Esophagus mucosa (tissue), 1 donor: ENCODE measurements at regions not wholly inside any gene's neighbourhood (a gene's known extent, or its start where the extent isn't known, plus 50 kb on each side); places are given as distances from the start of the nearest gene placed in this dataset.
"Not testable (repeated sequence)": the region's sequence is repeated elsewhere in the genome, so short reads cannot be mapped to it uniquely, and the experiment has no call there.

Experiments used
- ATAC-seq: fragments of 200-7000 bp; cut with Tn5 transposase; one replicate; pipeline ENCODE4 v1.9.1; 2020
- donor health status: DM: yes; HTN: yes; CAD: no.

GRCh38 chr2:167675906-167676305 is 571.5 kb downstream of the STK39 start:
- ATAC-seq = no peak

DNA sequence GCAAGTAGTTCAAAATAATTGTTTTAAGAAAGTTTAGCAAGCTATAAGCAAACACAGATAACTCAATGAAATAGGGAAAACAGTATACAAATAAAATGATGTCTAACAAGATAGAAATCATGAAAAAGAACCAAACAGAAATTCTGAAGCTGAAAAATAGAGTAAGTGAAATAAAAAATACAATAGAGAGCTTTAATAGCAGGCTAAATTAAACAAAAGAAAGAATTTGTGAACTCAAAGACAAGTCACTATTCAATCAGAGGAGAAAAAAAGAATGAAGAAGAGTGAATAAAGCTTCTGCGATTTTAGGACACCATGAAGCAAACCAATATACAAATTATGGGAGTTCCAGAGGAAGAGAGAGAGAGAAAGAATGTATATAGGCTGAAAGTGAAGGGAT is 576.8 kb downstream of the STK39 start:
- ATAC-seq = no peak

DNA sequence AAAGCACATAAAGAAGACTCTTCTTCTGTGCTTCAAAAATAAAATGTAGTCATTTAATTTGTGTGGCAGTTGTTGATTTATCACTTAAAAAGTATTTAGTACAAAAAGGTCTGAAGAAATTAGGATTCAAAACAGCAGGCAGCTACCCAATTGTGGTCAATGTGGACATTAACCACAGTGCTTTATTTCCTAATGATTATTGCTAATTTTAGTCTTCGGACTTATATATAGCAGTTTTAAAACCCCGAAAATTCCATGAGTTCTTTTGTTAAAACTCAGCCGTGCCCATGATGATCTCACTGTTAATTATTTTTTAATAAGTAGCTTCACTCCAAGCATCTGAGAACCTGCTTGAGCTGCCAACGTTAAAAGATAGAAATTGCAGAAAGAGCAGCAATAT is 594.3 kb downstream of the STK39 start:
- ATAC-seq = no peak

DNA sequence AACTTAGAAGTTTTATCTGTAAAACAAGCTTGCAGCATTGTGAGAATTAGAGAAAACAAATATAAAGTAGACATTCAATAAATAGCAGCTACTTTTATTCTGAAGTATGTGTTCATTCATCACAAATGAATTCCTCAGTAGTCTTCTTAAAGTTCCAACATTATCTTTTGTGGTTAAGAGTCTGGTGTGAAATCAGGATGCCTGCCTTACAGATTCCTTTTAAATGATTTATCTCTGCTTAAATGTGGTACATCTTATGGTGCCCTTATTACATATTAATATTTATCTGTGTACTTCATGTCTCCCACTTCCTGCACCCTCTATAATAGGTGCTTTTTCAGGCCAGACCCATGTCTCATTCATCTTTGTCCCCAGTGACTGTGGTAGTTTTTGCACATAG is 595.0 kb downstream of the STK39 start:
- no peak for ATAC-seq

- no peak for ATAC-seq
Measured at GRCh38 chr2:167651406-167652151, 595.8 kb downstream of the STK39 start.

DNA sequence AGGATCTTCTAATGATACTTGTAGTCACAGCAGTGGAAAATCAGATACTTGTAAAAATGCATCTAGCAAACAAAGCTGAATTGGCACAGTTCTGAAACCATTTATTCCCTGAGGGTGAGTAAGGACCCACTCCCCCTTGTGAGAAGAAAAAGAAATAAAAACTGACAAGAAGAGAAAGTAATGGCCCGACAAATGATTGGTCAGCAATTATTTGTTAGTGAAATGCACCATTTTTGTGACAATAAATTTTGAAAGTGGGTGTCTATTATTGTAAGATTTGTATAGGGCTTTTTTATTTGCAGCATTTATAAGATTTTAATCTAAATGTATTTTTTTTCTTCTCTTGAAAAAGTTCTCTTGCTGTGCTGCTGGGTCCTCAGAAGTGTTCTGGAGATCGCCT is 600.8 kb downstream of the STK39 start:
- no peak for ATAC-seq

- ATAC-seq = no peak
Measured at GRCh38 chr2:167640096-167640495, 607.3 kb downstream of the STK39 start.

GRCh38 chr2:167637741-167638140 is 609.7 kb downstream of the STK39 start:
- ATAC-seq = no peak

DNA sequence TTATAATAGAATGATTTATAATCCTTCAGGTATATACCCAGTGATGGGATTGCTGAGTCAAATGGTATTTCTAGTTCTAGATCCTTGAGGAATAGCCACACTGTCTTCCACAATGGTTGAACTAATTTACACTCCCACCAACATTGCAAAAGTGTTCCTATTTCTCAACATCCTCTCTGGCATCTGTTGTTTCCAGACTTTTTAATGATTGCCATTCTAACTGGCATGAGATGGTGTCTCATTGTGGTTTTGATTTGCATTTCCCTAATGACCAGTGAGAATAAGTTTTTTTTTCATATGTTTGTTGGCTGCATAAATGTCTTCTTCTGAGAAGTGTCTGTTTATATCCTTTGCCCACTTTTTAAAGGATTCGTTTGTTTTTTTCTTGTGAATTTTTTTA is 615.1 kb downstream of the STK39 start:
- not testable (repeated sequence) for ATAC-seq

- ATAC-seq = no peak
Measured at GRCh38 chr2:167626961-167627360, 620.4 kb downstream of the STK39 start.

DNA sequence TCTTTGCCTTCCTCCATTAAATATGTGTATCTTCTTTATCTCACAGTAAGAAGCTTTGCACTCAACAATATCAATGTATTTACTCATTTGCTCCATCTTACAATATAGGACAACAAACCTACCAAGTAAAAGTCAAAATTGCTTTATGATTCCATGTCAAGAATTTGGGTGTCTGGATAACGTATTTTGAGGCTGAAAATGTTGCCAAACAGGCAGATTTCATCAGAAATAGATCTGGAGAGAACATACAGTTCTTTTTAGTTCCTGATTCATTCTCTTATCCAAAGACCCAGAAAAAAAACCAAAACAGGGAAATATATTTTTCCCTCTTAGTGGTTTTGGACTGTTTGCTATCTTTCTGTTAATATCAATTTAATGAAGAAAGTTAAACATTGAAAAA is 621.1 kb downstream of the STK39 start:
- ATAC-seq = no peak

DNA sequence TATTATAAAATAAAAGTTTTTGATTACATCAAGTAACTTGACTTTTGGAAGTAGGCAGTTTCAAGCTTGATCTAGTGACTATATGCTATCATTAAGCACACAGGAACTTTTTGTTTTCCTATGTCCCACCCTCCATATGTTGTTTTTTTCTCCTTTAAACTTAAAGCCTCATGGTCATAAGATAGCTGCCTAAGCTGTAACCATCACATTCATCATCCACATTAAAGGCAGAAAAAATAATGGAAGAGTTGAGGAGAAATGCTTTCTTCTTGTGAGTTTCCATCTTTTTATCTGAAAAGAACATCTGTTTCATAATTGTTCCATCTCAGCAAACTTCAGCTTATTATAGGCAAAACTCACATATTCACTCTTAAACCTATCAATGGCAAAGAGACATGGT is 630.4 kb downstream of the STK39 start:
- ATAC-seq = no peak

DNA sequence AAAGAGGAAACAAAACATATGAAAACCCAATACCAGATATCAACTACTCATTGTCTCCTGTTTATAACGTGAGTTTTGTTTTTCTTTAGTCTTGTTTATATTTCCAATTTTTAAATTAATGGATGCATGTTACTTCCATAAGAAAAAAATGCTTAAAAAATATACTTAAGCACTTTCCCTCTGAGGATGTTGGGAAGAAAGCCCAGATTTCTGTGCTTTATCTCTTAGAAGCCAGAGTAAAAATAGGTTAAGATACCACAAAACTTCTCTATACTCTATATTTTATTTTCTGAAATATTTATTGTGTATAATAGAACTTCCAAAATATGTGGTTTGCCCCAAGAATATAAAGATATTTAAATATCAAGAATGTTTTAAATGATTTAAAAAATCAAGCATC is 633.9 kb downstream of the STK39 start:
- ATAC-seq = no peak

DNA sequence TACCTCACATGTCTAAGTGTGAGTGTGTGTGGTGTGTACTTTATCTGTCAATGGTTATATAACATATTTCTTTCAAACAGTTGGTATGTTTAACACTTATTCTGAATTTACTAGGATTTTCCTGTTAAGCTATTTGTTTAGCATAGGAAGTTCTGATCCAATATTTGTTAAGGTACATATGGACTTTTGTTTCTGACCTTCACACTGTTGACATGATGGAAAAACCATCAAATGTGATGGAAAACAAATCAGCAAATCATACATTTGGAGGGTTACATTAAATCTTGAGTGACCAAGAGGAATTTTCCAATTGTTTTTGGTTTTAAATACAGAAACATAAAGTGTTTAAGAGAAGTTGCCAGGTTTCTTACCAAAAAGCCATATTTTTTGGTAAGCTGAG is 638.9 kb downstream of the STK39 start:
- no peak for ATAC-seq

DNA sequence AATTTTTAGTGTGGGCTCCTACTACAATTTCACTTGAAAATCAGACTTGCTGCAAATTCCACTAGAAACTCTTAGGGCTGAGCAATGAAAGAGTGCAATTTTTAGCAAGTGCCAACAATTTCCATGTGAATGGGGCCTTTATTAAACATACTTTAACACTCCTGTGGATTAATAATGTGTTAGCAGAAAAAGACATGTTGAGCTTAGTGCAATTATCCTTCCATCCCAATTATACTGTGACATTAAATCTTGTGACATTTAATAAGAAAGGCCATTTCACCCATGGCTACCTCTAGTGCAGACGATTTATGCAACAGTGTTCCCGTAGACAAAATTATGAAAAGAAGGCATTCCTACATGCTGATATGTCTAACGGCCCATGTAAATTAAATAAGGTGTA is 639.7 kb downstream of the STK39 start:
- no peak for ATAC-seq

- ATAC-seq = no peak
Measured at GRCh38 chr2:167607211-167607610, 640.2 kb downstream of the STK39 start.

- ATAC-seq = no peak
Measured at GRCh38 chr2:167602122-167602521, 645.3 kb downstream of the STK39 start.

DNA sequence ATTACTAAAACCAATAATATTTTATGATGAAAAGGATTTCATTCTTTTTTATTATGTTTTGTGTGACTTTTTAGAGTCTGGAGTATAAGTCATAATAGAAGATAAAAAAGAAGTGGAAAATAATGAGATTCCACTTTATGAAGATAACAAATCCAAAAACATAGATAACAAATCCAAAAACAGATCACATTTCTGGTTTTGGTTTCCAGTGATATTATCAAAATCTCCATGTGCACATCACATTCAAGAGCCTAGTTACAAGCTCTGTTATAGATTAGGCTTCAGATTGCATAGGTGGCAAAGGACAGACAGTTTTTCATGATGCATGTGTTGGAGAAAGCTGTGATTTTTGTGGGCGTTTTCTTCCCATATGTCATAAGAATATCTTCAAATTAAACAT is 648.2 kb downstream of the STK39 start:
- ATAC-seq = no peak

GRCh38 chr2:167595839-167596471 is 651.4 kb downstream of the STK39 start:
- ATAC-seq = no peak

DNA sequence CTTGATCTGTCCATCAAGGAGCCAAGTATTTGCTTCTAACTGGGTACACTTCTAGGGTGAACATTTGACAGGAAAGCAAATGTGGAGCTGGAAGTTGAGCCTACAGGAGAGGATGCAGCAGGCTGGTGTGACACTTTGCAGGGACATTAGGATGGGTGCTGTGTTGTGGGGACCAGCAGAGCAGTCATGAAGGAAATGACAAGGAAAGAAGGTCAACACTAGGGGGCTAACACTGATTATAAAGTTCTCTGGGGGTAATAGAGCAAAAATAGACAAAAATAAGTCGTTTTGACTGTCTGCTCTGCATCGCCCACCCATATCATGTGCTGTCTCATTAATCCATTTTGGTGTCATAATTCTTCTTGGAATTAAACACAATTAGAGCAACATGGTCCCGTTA is 652.4 kb downstream of the STK39 start:
- ATAC-seq = no peak

DNA sequence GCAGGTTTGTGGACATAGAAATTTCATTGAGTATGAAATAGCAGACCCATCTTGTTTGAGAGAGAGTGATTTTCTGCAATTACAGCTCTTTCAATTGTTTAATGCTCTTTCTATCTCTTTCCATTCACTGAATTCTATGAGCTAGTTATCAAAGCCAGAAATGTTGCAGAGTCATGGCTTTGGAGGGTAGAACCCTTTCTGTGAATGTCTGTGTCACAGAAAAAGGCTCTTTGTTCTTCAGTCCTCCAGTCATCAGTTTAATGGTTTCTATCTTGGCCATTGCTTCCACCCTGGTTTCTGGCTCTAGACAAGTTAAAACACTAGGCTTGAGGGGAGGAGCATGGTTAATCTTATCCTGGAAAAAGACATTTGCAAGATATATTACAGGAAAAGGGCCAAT is 655.0 kb downstream of the STK39 start:
- ATAC-seq = no peak

GRCh38 chr2:167582619-167583018 is 664.8 kb downstream of the STK39 start:
- no peak for ATAC-seq

DNA sequence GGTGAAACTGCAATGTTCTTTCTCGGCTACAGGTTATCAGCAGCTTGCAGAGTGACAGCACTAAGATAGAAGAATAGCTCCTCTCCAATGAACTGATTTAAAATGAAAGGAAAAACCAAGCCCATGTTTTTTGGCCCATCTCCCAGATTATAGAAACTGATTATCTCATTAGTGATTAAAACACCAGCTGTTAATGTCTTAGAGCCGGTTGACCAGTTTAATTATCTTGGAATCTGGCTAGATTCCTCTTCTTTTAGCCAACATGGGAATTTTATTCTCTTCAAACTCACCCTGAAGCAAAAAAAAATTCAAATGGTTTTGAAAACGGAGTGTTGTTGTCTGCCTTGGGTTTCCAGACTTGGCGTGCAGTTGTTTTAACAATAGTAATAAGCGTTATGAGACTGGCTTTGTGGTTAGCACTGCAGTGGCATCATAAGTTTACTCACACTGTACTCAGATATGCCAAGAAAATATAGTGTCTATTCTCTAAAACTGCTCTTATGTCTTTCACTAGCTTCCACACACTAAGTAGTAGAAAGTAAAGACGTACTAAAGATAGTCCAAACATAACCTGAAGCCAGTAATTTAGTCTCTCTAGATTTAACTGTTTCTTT is 665.3 kb downstream of the STK39 start:
- ATAC-seq = no peak

DNA sequence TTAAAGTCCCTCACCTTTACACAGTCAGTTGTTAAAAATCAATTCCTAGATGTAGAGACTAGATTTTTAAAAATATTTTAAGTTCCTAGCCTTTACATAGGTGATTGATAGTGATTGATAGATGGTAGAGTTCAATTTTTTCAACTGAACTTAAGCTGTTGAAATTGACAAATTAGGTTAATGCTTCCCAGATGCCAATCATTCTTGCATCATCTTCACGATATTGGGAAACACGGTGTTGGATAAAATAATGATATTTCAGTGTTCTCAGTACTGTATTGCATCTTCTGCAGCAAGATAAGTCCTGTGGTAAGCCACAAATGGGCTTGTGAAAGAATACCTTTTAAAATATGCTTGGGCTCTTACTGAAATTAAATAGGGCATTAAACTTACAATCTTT is 667.6 kb downstream of the STK39 start:
- no peak for ATAC-seq
